ENCODE measurements at regions not wholly inside any gene's neighbourhood (a gene's known extent, or its start where the extent isn't known, plus 50 kb on each side); places are given as distances from the start of the nearest gene placed in this dataset.
"Not testable (repeated sequence)": the region's sequence is repeated elsewhere in the genome, so short reads cannot be mapped to it uniquely, and the experiment has no call there.

DNA sequence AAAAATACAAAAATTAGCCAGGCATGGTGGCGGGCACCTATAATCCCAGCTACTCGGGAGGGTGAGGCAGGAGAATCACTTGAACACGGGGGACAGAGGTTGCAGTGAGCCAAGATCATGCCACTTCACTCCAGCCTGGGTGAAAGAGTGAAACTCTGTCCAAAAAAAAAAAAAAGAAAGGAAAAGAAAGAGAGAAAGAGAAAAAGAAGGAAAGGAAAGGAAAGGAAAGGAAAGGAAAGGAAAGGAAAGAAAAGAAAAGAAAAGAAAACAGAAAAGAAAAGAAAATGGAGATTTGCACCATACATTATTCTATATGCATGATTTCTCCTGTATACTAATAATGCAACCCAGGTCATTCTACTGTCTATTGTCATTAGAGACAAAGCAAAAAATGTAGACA lies 421.5 kb downstream of the PCDH19 start:
- H3K4me3 ChIP-seq (ENCODE audit: low read length); H3K9me2 ChIP-seq (replicated peaks; ENCODE audit: low read length); ATAC-seq; DNase-seq; H3K4me1 ChIP-seq (ENCODE audit: insufficient read depth, low read length); H3K9ac ChIP-seq (ENCODE audit: low read length); H4K20me1 ChIP-seq (ENCODE audit: low read length); BruUV-seq (replicated peaks); H3K27me3 ChIP-seq (ENCODE audit: low read length); H3K79me2 ChIP-seq (ENCODE audit: low read length); H2AFZ ChIP-seq (ENCODE audit: low read length); H3K27ac ChIP-seq (ENCODE audit: low read length); H3K4me2 ChIP-seq (ENCODE audit: low read length); H3F3A ChIP-seq (ENCODE audit: low read length, unreplicated experiment); H3K36me3 ChIP-seq (ENCODE audit: low read depth, low read length); intact Hi-C loops (cut with micrococcal nuclease); H3K9me3 ChIP-seq (ENCODE audit: low read length); POLR2A ChIA-PET (ENCODE audit: unreplicated experiment); CTCF ChIA-PET: not testable (repeated sequence)

DNA sequence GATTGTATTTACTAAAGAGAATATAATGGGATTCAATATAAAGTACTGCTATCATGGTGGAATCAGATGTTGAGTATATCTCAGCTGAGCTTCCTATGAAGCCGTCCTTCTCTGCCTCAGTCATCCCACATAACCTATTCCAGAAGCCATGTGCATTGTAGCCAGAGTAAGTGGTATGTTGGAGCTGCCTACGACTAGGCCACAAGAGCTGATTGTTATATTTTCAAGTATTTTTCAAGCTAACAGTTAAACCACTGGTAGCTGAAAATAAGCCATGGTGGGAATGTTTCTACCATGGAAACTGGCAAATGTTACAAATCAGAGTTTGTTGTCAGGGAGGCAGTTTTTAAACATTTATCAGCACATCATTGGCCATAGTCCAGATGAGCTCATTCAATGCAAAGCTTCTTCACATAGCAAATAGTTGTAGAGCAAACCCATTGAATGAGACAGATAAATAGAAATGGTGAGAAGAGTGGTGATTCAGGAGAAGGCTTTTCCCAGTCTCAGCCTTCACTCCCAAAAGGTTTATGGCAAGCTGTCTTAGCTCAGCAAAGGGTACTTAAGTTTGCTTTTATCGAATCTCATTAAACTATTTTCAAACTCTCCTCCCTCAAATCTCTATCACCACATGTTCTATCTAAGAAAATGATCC lies 436.4 kb downstream of the PCDH19 start:
- Histone ChIP-seq H3K4me3 (ENCODE audit: low read length) (no peak overlapping the region), H3K4me1 (ENCODE audit: insufficient read depth, low read length) (no peaks in the 10 kb centered on the region), H3K9ac (ENCODE audit: low read length) (no peak overlapping the region), H3K36me3 (ENCODE audit: low read depth, low read length) (no peaks in the 10 kb centered on the region), H2AFZ (ENCODE audit: low read length) (no peak overlapping the region), H3K9me2 (replicated peaks; ENCODE audit: low read length) (no peaks in the 10 kb centered on the region), H3F3A (ENCODE audit: low read length, unreplicated experiment) (no peaks in the 10 kb centered on the region), H3K9me3 (ENCODE audit: low read length) (no peaks in the 10 kb centered on the region), H3K4me2 (ENCODE audit: low read length) (no peak overlapping the region), H4K20me1 (ENCODE audit: low read length) (no peaks in the 10 kb centered on the region), H3K27me3 (ENCODE audit: low read length) (no peaks in the 10 kb centered on the region), H3K79me2 (ENCODE audit: low read length) (no peaks in the 10 kb centered on the region), H3K27ac (ENCODE audit: low read length) (no peak overlapping the region)
- ATAC-seq (no peak), DNase-seq (no peak)
- TF ChIP-seq, protein P1, sequence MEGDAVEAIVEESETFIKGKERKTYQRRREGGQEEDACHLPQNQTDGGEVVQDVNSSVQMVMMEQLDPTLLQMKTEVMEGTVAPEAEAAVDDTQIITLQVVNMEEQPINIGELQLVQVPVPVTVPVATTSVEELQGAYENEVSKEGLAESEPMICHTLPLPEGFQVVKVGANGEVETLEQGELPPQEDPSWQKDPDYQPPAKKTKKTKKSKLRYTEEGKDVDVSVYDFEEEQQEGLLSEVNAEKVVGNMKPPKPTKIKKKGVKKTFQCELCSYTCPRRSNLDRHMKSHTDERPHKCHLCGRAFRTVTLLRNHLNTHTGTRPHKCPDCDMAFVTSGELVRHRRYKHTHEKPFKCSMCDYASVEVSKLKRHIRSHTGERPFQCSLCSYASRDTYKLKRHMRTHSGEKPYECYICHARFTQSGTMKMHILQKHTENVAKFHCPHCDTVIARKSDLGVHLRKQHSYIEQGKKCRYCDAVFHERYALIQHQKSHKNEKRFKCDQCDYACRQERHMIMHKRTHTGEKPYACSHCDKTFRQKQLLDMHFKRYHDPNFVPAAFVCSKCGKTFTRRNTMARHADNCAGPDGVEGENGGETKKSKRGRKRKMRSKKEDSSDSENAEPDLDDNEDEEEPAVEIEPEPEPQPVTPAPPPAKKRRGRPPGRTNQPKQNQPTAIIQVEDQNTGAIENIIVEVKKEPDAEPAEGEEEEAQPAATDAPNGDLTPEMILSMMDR (conservative IDR thresholded peaks at IDR 0.05; ENCODE audit: low read depth, low read length) = no peak
- no peak for TF ChIP-seq EZH2 (IDR thresholded peaks at IDR 0.05; ENCODE audit: low read length, unreplicated experiment)
- TF ChIP-seq EZH2phosphoT487 (IDR thresholded peaks at IDR 0.05; ENCODE audit: borderline replicate concordance, low read length) = no peak
- POLR2A ChIA-PET (ENCODE audit: unreplicated experiment) = no interaction called here
- intact Hi-C loops (cut with micrococcal nuclease) = no loop called here
- BruUV-seq (replicated peaks) = no TSS peak
- CTCF ChIA-PET = no interaction called here

DNA sequence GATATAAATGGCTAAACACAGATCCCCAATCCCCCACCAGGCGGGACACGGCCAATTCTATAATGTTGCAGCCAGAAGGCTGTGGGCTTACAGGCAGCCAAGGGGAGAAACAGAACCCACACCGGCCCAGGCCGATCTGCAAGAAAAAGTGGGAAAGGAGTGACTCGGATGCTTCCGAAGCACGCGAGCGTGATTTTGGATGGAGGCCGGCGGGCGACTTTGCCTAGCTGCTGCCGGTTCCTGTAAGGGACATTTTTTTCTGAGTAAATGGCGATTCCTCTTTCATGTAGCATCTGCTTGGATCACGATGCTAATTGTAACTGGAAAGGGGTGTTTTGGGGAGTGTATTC lies 470.2 kb downstream of the PCDH19 start:
- Histone ChIP-seq H3K9me3 (ENCODE audit: low read length) (no peaks in the 10 kb centered on the region), H4K20me1 (ENCODE audit: low read length) (no peaks in the 10 kb centered on the region), H3K9me2 (replicated peaks; ENCODE audit: low read length) (no peaks in the 10 kb centered on the region), H2AFZ (ENCODE audit: low read length) (no peak overlapping the region), H3K4me2 (ENCODE audit: low read length) (no peak overlapping the region), H3K27me3 (ENCODE audit: low read length) (no peaks in the 10 kb centered on the region), H3K4me1 (ENCODE audit: insufficient read depth, low read length) (no peaks in the 10 kb centered on the region), H3K36me3 (ENCODE audit: low read depth, low read length) (no peaks in the 10 kb centered on the region), H3K79me2 (ENCODE audit: low read length) (no peaks in the 10 kb centered on the region), H3K4me3 (ENCODE audit: low read length) (no peak overlapping the region), H3K9ac (ENCODE audit: low read length) (no peak overlapping the region), H3K27ac (ENCODE audit: low read length) (no peak overlapping the region), H3F3A (ENCODE audit: low read length, unreplicated experiment) (no peaks in the 10 kb centered on the region)
- no TSS peak for BruUV-seq (replicated peaks)
- ATAC-seq = no peak
- no peak for DNase-seq
- TF ChIP-seq, protein P1 (conservative IDR thresholded peaks at IDR 0.05; ENCODE audit: low read depth, low read length) = no peak
- TF ChIP-seq EZH2 (IDR thresholded peaks at IDR 0.05; ENCODE audit: low read length, unreplicated experiment) = no peak
- no peak for TF ChIP-seq EZH2phosphoT487 (IDR thresholded peaks at IDR 0.05; ENCODE audit: borderline replicate concordance, low read length)
- POLR2A ChIA-PET (ENCODE audit: unreplicated experiment) = no interaction called here
- intact Hi-C loops (cut with micrococcal nuclease) = no loop called here
- CTCF ChIA-PET = no interaction called here

DNA sequence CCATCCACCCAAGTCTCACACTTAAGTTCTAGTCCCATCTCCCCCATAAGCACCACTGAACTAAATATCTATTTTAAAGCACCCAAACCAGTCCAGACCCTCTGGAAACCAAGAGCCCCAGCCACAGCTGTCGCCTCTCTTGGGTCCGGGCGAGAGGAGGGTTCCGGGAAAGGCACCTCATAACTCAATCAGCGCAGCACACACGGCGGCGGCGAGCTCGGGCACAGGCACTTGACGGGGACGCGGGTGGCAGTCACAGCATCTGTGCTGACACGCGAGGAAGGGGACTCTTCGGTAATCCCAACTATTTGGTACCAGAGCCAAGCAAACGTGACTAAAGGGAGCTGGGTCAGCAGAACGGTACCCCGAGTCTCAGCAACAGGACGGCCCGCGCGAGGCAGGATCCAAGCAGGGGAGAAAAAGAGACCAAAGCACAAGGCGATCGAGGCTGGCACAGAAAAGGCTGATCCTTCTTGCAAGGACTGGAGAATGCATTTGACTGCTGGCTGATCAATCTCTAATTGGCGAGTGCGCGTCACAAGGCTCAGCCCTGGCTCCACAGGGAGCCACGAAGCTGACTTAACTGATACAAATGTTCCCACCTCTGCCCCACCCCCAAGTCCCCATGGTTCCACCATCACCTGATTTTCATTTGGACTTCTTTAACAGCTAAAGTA lies 470.7 kb downstream of the PCDH19 start:
- H3K27me3 ChIP-seq (ENCODE audit: low read length); H3K79me2 ChIP-seq (ENCODE audit: low read length); H3K27ac ChIP-seq (ENCODE audit: low read length); H3K4me2 ChIP-seq (ENCODE audit: low read length); ATAC-seq; DNase-seq; H3K4me3 ChIP-seq (ENCODE audit: low read length); H3F3A ChIP-seq (ENCODE audit: low read length, unreplicated experiment); POLR2A ChIA-PET (ENCODE audit: unreplicated experiment); H3K4me1 ChIP-seq (ENCODE audit: insufficient read depth, low read length); BruUV-seq (replicated peaks); H3K36me3 ChIP-seq (ENCODE audit: low read depth, low read length); H4K20me1 ChIP-seq (ENCODE audit: low read length); H3K9ac ChIP-seq (ENCODE audit: low read length); intact Hi-C loops (cut with micrococcal nuclease); H2AFZ ChIP-seq (ENCODE audit: low read length); H3K9me3 ChIP-seq (ENCODE audit: low read length); H3K9me2 ChIP-seq (replicated peaks; ENCODE audit: low read length); CTCF ChIA-PET: not testable (repeated sequence)
